Neuronal stem cell (in vitro differentiated cells): ENCODE measurements at regions not wholly inside any gene's neighbourhood (a gene's known extent, or its start where the extent isn't known, plus 50 kb on each side); places are given as distances from the start of the nearest gene placed in this dataset.
"Not testable (repeated sequence)": the region's sequence is repeated elsewhere in the genome, so short reads cannot be mapped to it uniquely, and the experiment has no call there.

Experiments used
- DNase-seq: peaks from one replicate; pipeline ENCODE4 v3.0.0-alpha.2; 2013; ENCODE audit warnings: low spot score
- H2AFZ ChIP-seq: one replicate; pipeline ENCODE4 v1.6.1; 2013; ENCODE audit warnings: mild to moderate bottlenecking, low read length, inconsistent platforms
- H2AK5ac ChIP-seq: 2 replicates; pipeline ENCODE4 v1.6.1; 2013; ENCODE audit warnings: low read depth, mild to moderate bottlenecking, inconsistent platforms, low read length, moderate library complexity, mixed read lengths
- H2BK120ac ChIP-seq: 2 replicates; pipeline ENCODE4 v1.6.1; 2013; ENCODE audit warnings: low read depth, mild to moderate bottlenecking, inconsistent platforms, low read length, moderate library complexity, mixed read lengths
- H2BK12ac ChIP-seq: one replicate; pipeline ENCODE4 v1.6.1; 2013; ENCODE audit warnings: low read length, inconsistent platforms
- H2BK15ac ChIP-seq: 2 replicates; pipeline ENCODE4 v1.6.1; 2013; ENCODE audit warnings: mild to moderate bottlenecking, low read length, inconsistent platforms, mixed read lengths
- H2BK5ac ChIP-seq: one replicate; pipeline ENCODE4 v1.6.1; 2013; ENCODE audit warnings: inconsistent platforms, mild to moderate bottlenecking, low read length, moderate library complexity
- H3K14ac ChIP-seq: one replicate; pipeline ENCODE4 v1.6.1; 2013; ENCODE audit warnings: low read length, inconsistent platforms
- H3K18ac ChIP-seq: 2 replicates; pipeline ENCODE4 v1.6.1; 2013; ENCODE audit warnings: low read length, inconsistent platforms
- H3K23ac ChIP-seq: 2 replicates; pipeline ENCODE4 v1.6.1; 2013; ENCODE audit warnings: low read depth, mild to moderate bottlenecking, mixed read lengths, low read length, inconsistent platforms; ENCODE audit not compliant: poor library complexity
- H3K27ac ChIP-seq: replicated peaks from 3 replicates; pipeline ENCODE4 v1.5.1; 2013; ENCODE audit warnings: low read length, inconsistent platforms
- H3K27me3 ChIP-seq, 3 experiments: 2 replicates each; pipeline ENCODE4 v1.6.1; 2013; ENCODE audit warnings: low read length in 3 of 3, mild to moderate bottlenecking in 2 of 3, inconsistent platforms in 1 of 3, low read depth in 1 of 3, mixed read lengths in 1 of 3, moderate library complexity in 1 of 3; ENCODE audit not compliant: control insufficient read depth in 3 of 3, insufficient read depth in 3 of 3
- H3K36me3 ChIP-seq, 2 donors: replicated peaks in 1 of 2; 2 replicates each; pipeline ENCODE4 v1.6.1; 2013; ENCODE audit warnings: low read length in 2 of 2; ENCODE audit not compliant: control insufficient read depth in 2 of 2, insufficient read depth in 2 of 2
- H3K4ac ChIP-seq: 2 replicates; pipeline ENCODE4 v1.6.1; 2013; ENCODE audit warnings: inconsistent platforms, mild to moderate bottlenecking, low read length, moderate library complexity
- H3K4me1 ChIP-seq, 2 donors: 1 replicate in 1 of 2; 2 replicates in 1 of 2; pipeline ENCODE4 v1.6.1; 2013; ENCODE audit warnings: low read length in 2 of 2, low read depth in 1 of 2; ENCODE audit not compliant: control insufficient read depth in 2 of 2, insufficient read depth in 1 of 2
- H3K4me2 ChIP-seq: one replicate; pipeline ENCODE4 v1.6.1; 2013; ENCODE audit warnings: mild to moderate bottlenecking, low read length, inconsistent platforms; ENCODE audit not compliant: insufficient read depth, poor library complexity, severe bottlenecking
- H3K4me3 ChIP-seq, 2 donors: 2 replicates each; pipeline ENCODE4 v1.5.1; 2013; ENCODE audit warnings: low read length in 2 of 2, mild to moderate bottlenecking in 2 of 2, inconsistent platforms in 1 of 2, moderate library complexity in 1 of 2
- H3K79me1 ChIP-seq: one replicate; pipeline ENCODE4 v1.6.1; 2013; ENCODE audit warnings: low read depth, mild to moderate bottlenecking, inconsistent platforms, low read length, moderate library complexity
- H3K9ac ChIP-seq: one replicate; pipeline ENCODE4 v1.6.1; 2013; ENCODE audit warnings: mild to moderate bottlenecking, low read depth, low read length, inconsistent platforms; ENCODE audit not compliant: poor library complexity
- H3K9me3 ChIP-seq, 2 donors: replicated peaks in 1 of 2; 2 replicates each; pipeline versions ENCODE3 to v1.6.1; 2013; ENCODE audit warnings: low read length in 2 of 2, mild to moderate bottlenecking in 2 of 2, inconsistent platforms in 1 of 2, low read depth in 1 of 2, mixed read lengths in 1 of 2, moderate library complexity in 1 of 2; ENCODE audit not compliant: control insufficient read depth in 2 of 2, insufficient read depth in 1 of 2
- H4K8ac ChIP-seq: one replicate; pipeline ENCODE4 v1.6.1; 2013; ENCODE audit warnings: low read depth, mild to moderate bottlenecking, inconsistent platforms, low read length, moderate library complexity
- H4K91ac ChIP-seq: one replicate; pipeline ENCODE4 v1.6.1; 2013; ENCODE audit warnings: low read length, low read depth, mild to moderate bottlenecking, inconsistent platforms; ENCODE audit not compliant: poor library complexity
- WGBS, 2 donors: extraction: QIAGEN DNeasy Blood & Tissue Kit; methylation state at CpG; one replicate each; pipeline ENCODE4 v1.1.7; 2013; ENCODE audit warnings: missing lambda C conversion rate in 2 of 2, mixed read lengths in 1 of 2; ENCODE audit not compliant: insufficient read length in 2 of 2, insufficient replicate concordance in 1 of 2; ENCODE audit errors: extremely low coverage in 2 of 2; 5-methylcytosine and 5-hydroxymethylcytosine counted together

DNA sequence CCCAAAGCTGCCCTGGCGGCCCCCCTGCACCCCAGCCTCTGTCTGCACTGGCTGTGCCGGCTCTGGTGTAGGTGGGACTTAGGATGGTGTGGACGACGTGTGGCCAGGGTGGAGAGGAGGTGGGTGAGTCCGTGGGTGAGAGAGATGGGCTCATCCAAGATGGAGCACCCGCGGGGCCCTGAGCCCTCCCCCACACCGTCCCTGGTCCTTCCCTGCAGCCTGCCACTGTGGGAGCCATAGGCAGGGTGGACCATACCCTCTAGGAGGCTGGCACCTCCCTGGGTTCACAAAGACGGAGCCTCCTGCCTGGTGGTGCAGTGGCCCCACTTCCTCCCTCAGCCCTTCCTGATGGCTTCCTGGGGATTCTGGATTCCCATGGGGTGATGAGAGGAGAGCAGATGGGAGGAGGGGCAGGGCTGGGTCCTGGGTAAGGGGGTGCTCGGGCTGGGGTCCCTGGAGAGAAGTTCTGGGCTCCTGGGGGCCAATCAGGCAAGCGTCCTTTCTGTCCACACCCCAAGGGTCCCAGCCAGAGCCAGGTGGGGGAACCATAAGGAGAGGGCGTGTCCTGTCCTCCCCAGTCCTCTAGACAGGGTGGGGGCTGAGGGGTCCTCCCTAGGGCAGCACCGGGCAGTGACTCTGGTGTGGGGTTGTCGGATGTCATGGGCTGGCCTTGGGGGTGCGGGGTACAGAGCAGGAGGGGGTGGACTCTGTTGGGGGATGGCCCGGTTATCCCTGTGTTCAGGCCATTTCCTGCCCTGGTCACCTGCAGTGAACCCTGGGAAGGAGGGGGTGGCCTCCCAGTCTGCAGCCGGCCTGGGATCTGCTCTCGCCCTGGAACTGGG lies 384.8 kb downstream of the TMEM121 start:
- Histone ChIP-seq H3K27ac (no peak overlapping the region), H2BK15ac (no peak overlapping the region), H3K9me3 (peaks cover 0 to 40% of the 10 kb centered on the region in 2 donors), H3K4ac (no peak overlapping the region), H2BK5ac (no peak overlapping the region), H3K9ac (peak overlapping the region; percentile 44), H4K8ac (no peak overlapping the region), H3K27me3 (peaks cover 0 to 4% (median 0%) of the 10 kb centered on the region in 3 experiments), H3K4me1 (no peaks in the 10 kb centered on the region), H3K4me3 (no peak overlapping the region), H3K36me3 (no peaks in the 10 kb centered on the region), H3K18ac (no peak overlapping the region), H2AFZ (no peak overlapping the region), H2BK12ac (no peak overlapping the region), H2AK5ac (no peak overlapping the region), H4K91ac (no peak overlapping the region), H2BK120ac (no peak overlapping the region), H3K23ac (no peak overlapping the region), H3K14ac (no peak overlapping the region), H3K79me1 (no peaks in the 10 kb centered on the region), H3K4me2 (no peak overlapping the region)
- no CpG with 5 or more reads among the region's 18 CpGs for WGBS, 2 donors
- DNase-seq: no peak

DNA sequence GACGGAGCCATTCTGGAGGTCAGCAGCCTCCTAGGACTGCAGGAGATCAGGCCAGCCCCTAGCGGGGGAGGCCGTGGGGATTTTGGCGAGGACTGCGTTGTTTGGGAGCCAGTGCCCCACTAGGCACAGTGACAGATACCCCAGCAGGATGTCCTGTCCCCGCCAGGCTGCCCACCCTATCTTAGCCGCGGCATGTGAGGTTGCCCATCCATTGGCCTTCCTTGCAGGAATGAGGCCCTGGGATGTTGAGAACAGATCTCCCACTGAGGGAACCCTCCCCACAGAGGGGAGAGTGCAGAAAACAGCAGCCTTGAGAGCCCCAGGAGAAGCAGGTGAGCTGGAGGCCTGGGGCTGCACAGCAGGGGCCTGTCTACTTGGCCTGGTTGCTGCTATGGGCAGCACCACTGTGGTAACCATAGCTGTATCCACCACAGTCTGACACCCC lies 385.5 kb downstream of the TMEM121 start:
- H3K36me3 ChIP-seq, H3K14ac ChIP-seq, H3K18ac ChIP-seq, H3K79me1 ChIP-seq, H3K27ac ChIP-seq, DNase-seq, H2BK120ac ChIP-seq, H2AK5ac ChIP-seq, H3K27me3 ChIP-seq, H4K8ac ChIP-seq, H2AFZ ChIP-seq, H2BK12ac ChIP-seq, H3K4me2 ChIP-seq, H4K91ac ChIP-seq, H2BK15ac ChIP-seq, H3K4me3 ChIP-seq, H3K4me1 ChIP-seq, H3K23ac ChIP-seq, H3K4ac ChIP-seq, H2BK5ac ChIP-seq: not testable (repeated sequence)
- Histone ChIP-seq H3K9me3 (peaks cover 0 to 39% of the 10 kb centered on the region in 2 donors), H3K9ac (peak overlapping the region; percentile 44)
- WGBS, 2 donors: no CpG with 5 or more reads among the region's 8 CpGs

DNA sequence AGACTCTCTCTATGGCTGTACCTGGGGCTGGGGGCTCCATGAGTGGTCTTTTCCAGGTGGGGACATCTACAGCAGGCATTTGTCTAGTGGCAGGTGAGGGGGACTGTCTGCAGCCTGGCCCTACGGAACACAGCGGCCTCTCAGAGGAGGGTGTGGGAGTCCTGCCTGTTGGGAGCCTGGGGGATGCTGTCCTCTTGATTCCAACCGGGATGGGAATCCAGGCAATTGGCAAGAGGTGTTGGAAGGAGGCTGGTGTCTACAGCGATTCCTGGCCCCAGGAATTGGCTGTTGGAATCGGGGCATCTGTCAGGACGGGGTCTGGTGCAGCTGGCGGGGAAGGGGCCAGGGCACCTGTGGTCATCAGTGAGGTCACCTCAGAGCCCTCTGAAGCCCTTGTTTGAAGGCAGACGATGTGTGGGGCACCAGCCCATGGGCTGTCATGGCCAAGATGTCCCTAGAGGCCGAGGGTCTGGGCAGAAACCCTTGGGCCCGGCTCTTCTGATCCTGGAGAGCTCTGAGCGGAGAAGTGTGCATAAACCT lies 386.3 kb downstream of the TMEM121 start:
- no peaks in the 10 kb centered on the region for H3K36me3 ChIP-seq
- H2BK120ac ChIP-seq: no peak overlapping the region
- H3K27ac ChIP-seq: no peak overlapping the region
- H2BK5ac ChIP-seq: no peak overlapping the region
- H2BK15ac ChIP-seq: no peak overlapping the region
- H3K79me1 ChIP-seq: no peaks in the 10 kb centered on the region
- no peak for DNase-seq
- H3K9me3 ChIP-seq: peaks cover 0 to 33% of the 10 kb centered on the region in 2 donors
- H3K4me1 ChIP-seq: no peaks in the 10 kb centered on the region
- no peak overlapping the region for H3K4me3 ChIP-seq
- H3K18ac ChIP-seq: no peak overlapping the region
- no peak overlapping the region for H3K14ac ChIP-seq
- H3K9ac ChIP-seq: no peak overlapping the region
- no peak overlapping the region for H4K8ac ChIP-seq
- H2AK5ac ChIP-seq: no peak overlapping the region
- peaks cover 0 to 4% (median 0%) of the 10 kb centered on the region in 3 experiments for H3K27me3 ChIP-seq
- H3K23ac ChIP-seq: no peak overlapping the region
- H2BK12ac ChIP-seq: no peak overlapping the region
- no peak overlapping the region for H2AFZ ChIP-seq
- H3K4me2 ChIP-seq: no peak overlapping the region
- WGBS, 2 donors: no CpG with 5 or more reads among the region's 11 CpGs
- H4K91ac ChIP-seq: no peak overlapping the region
- H3K4ac ChIP-seq: no peak overlapping the region

DNA sequence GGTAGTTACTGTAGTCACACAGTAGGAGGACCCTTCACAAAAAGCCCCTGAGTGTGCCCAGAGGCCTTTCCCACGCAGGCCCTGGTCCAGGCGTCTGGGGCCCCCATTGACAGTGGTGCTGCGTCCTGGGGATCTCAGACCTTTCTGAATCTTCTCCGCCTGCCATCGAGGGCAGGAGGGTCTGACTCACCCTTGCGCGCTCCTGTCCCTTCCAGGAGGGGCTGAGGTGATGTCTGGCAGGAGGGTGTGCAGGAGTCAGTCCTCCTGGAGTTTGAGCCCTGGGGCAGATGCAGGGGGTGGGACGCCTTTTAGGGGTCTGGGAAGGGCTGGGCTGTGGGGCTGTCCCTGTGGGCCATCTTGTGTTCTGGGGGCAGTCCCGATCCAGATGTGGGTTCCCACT lies 386.8 kb downstream of the TMEM121 start:
- H4K91ac ChIP-seq: no peak overlapping the region
- H2AK5ac ChIP-seq: no peak overlapping the region
- peaks cover 0 to 28% of the 10 kb centered on the region in 2 donors for H3K9me3 ChIP-seq
- WGBS, 2 donors: no CpG with 5 or more reads among the region's 9 CpGs
- no peak overlapping the region for H3K9ac ChIP-seq
- H3K4ac ChIP-seq: no peak overlapping the region
- no peak overlapping the region for H3K14ac ChIP-seq
- no peak overlapping the region for H2BK15ac ChIP-seq
- no peaks in the 10 kb centered on the region for H3K36me3 ChIP-seq
- H2BK5ac ChIP-seq: no peak overlapping the region
- no peak overlapping the region for H3K4me2 ChIP-seq
- no peaks in the 10 kb centered on the region for H3K79me1 ChIP-seq
- H3K18ac ChIP-seq: no peak overlapping the region
- no peak overlapping the region for H4K8ac ChIP-seq
- DNase-seq: no peak
- no peak overlapping the region for H3K4me3 ChIP-seq
- no peaks in the 10 kb centered on the region for H3K4me1 ChIP-seq
- H3K27me3 ChIP-seq: peaks cover 0 to 4% (median 0%) of the 10 kb centered on the region in 3 experiments
- H3K27ac ChIP-seq: no peak overlapping the region
- no peak overlapping the region for H2AFZ ChIP-seq
- H3K23ac ChIP-seq: no peak overlapping the region
- no peak overlapping the region for H2BK12ac ChIP-seq
- H2BK120ac ChIP-seq: no peak overlapping the region
